Neural progenitor cell (in vitro differentiated cells): ENCODE measurements at regions not wholly inside any gene's neighbourhood (a gene's known extent, or its start where the extent isn't known, plus 50 kb on each side); places are given as distances from the start of the nearest gene placed in this dataset.

ENCODE experiments used
- DNase-seq: peaks from one replicate; pipeline ENCODE4 v3.0.0-alpha.2; 2016; ENCODE audit warnings: low spot score
- H2AFZ ChIP-seq: fragments of 200-600 bp; sonication (generic); replicated peaks from 2 replicates; pipeline ENCODE4 v1.6.1; 2016; ENCODE audit warnings: antibody characterized with exemption
- H3F3A ChIP-seq: fragments of 200-600 bp; sonication (generic); 2 replicates; pipeline ENCODE4 v1.6.1; 2016; ENCODE audit warnings: antibody characterized with exemption, low read depth
- H3K27ac ChIP-seq: fragments of 200-600 bp; sonication (generic); 2 replicates; pipeline ENCODE4 v1.5.1; 2016; ENCODE audit warnings: mild to moderate bottlenecking
- H3K27me3 ChIP-seq: fragments of 200-600 bp; sonication (generic); 2 replicates; pipeline ENCODE4 v1.6.1; 2016; ENCODE audit warnings: mild to moderate bottlenecking, moderate library complexity
- H3K36me3 ChIP-seq: fragments of 200-600 bp; sonication (generic); 2 replicates; pipeline ENCODE4 v1.5.1; 2016
- H3K4me1 ChIP-seq: fragments of 200-600 bp; sonication (generic); 2 replicates; pipeline ENCODE4 v1.6.1; 2016; ENCODE audit warnings: mixed run types
- H3K4me2 ChIP-seq: fragments of 200-600 bp; sonication (generic); 2 replicates; pipeline ENCODE4 v1.6.1; 2016
- H3K4me3 ChIP-seq: fragments of 200-600 bp; sonication (generic); 2 replicates; pipeline ENCODE4 v1.5.1; 2016
- H3K79me2 ChIP-seq: fragments of 200-600 bp; sonication (generic); 2 replicates; pipeline ENCODE4 v1.6.1; 2016; ENCODE audit warnings: low read depth
- H3K9ac ChIP-seq: fragments of 200-600 bp; sonication (generic); 2 replicates; pipeline ENCODE4 v1.6.1; 2016
- H3K9me3 ChIP-seq: fragments of 200-600 bp; sonication (generic); 2 replicates; pipeline ENCODE4 v1.5.1; 2016; ENCODE audit warnings: low read depth
- H4K20me1 ChIP-seq: fragments of 200-600 bp; sonication (generic); 2 replicates; pipeline ENCODE4 v1.6.1; 2016; ENCODE audit warnings: low read depth
- H3K27ac Mint-ChIP-seq: 3 replicates; pipeline ENCODE4 v1.8.0; 2021; ENCODE audit warnings: mixed read lengths
- H3K27me3 Mint-ChIP-seq: 2 replicates; pipeline ENCODE4 v1.8.0; 2022; ENCODE audit warnings: low read depth, mild to moderate bottlenecking, inconsistent platforms, moderate library complexity, mixed read lengths; ENCODE audit not compliant: insufficient read depth
- H3K36me3 Mint-ChIP-seq: 3 replicates; pipeline ENCODE4 v1.8.0; 2021; ENCODE audit warnings: mixed read lengths
- H3K4me1 Mint-ChIP-seq: 3 replicates; pipeline ENCODE4 v1.8.0; 2021; ENCODE audit warnings: mixed read lengths
- H3K4me3 Mint-ChIP-seq: 3 replicates; pipeline ENCODE4 v1.8.0; 2021; ENCODE audit warnings: mild to moderate bottlenecking, moderate library complexity, mixed read lengths
- H3K9me3 Mint-ChIP-seq: 3 replicates; pipeline ENCODE4 v1.8.0; 2020; ENCODE audit warnings: mixed read lengths
- CTCF ChIP-seq: fragments of 200-600 bp; sonication (generic); IDR thresholded peaks from 2 replicates; pipeline ENCODE4 v1.5.1; 2017; ENCODE audit warnings: antibody characterized with exemption, mild to moderate bottlenecking
- EZH2 ChIP-seq: fragments of 200-600 bp; sonication (generic); IDR thresholded peaks from 2 replicates; pipeline ENCODE4 v1.6.1; 2017; ENCODE audit warnings: antibody characterized with exemption, mild to moderate bottlenecking, moderate library complexity
- EZH2phosphoT487 ChIP-seq: fragments of 200-600 bp; sonication (generic); IDR thresholded peaks from 2 replicates; pipeline ENCODE4 v1.6.1; 2017; ENCODE audit warnings: antibody characterized with exemption

GRCh38 chr17:69912805-69913204, 162.2 kb upstream of the KCNJ16 start:
- Histone ChIP-seq H3K4me3 (no peak overlapping the region), H3K4me2 (no peak overlapping the region), H3K36me3 (no peaks in the 10 kb centered on the region), H3K9me3 (no peaks in the 10 kb centered on the region), H3F3A (peaks cover 7% of the 10 kb centered on the region), H3K4me1 (peaks cover 8% of the 10 kb centered on the region), H3K79me2 (no peaks in the 10 kb centered on the region), H4K20me1 (no peaks in the 10 kb centered on the region), H2AFZ (no peak overlapping the region), H3K27me3 (no peaks in the 10 kb centered on the region), H3K9ac (no peak overlapping the region), H3K27ac (no peak overlapping the region)
- no peak for TF ChIP-seq EZH2
- no peak for TF ChIP-seq CTCF
- no peak for TF ChIP-seq EZH2phosphoT487
- Mint-ChIP-seq H3K4me1 (peaks cover 8% of the 10 kb centered on the region), H3K27me3 (peaks cover 2% of the 10 kb centered on the region), H3K27ac (no peak overlapping the region), H3K36me3 (no peaks in the 10 kb centered on the region), H3K4me3 (no peak overlapping the region), H3K9me3 (no peaks in the 10 kb centered on the region)
- DNase-seq: no peak

GRCh38 chr17:69913216-69913615, 161.8 kb upstream of the KCNJ16 start:
- Mint-ChIP-seq H3K36me3 (no peaks in the 10 kb centered on the region), H3K27ac (no peak overlapping the region), H3K9me3 (no peaks in the 10 kb centered on the region), H3K4me1 (peaks cover 8% of the 10 kb centered on the region), H3K27me3 (peaks cover 2% of the 10 kb centered on the region), H3K4me3 (no peak overlapping the region)
- no peak overlapping the region for H2AFZ ChIP-seq
- DNase-seq: no peak
- no peak overlapping the region for H3K4me2 ChIP-seq
- H3K27me3 ChIP-seq: no peaks in the 10 kb centered on the region
- H4K20me1 ChIP-seq: no peaks in the 10 kb centered on the region
- H3K4me1 ChIP-seq: peaks cover 8% of the 10 kb centered on the region
- no peak overlapping the region for H3K4me3 ChIP-seq
- H3K9ac ChIP-seq: no peak overlapping the region
- TF ChIP-seq EZH2 (no peak), EZH2phosphoT487 (no peak), CTCF (no peak)
- no peaks in the 10 kb centered on the region for H3K9me3 ChIP-seq
- H3K79me2 ChIP-seq: no peaks in the 10 kb centered on the region
- no peaks in the 10 kb centered on the region for H3K36me3 ChIP-seq
- H3F3A ChIP-seq: peaks cover 7% of the 10 kb centered on the region
- no peak overlapping the region for H3K27ac ChIP-seq

- no peak for TF ChIP-seq EZH2
- no peak for TF ChIP-seq CTCF
- TF ChIP-seq EZH2phosphoT487: no peak
- Histone ChIP-seq H3K9me3 (no peaks in the 10 kb centered on the region), H3K4me3 (no peak overlapping the region), H3F3A (peaks cover 7% of the 10 kb centered on the region), H4K20me1 (no peaks in the 10 kb centered on the region), H3K27me3 (no peaks in the 10 kb centered on the region), H3K9ac (no peak overlapping the region), H3K27ac (no peak overlapping the region), H3K79me2 (no peaks in the 10 kb centered on the region), H2AFZ (no peak overlapping the region), H3K4me1 (peaks cover 8% of the 10 kb centered on the region), H3K36me3 (no peaks in the 10 kb centered on the region), H3K4me2 (no peak overlapping the region)
- Mint-ChIP-seq H3K4me1 (peaks cover 8% of the 10 kb centered on the region), H3K27ac (no peak overlapping the region), H3K27me3 (peaks cover 2% of the 10 kb centered on the region), H3K36me3 (no peaks in the 10 kb centered on the region), H3K9me3 (no peaks in the 10 kb centered on the region), H3K4me3 (no peak overlapping the region)
- DNase-seq: no peak
Observed at GRCh38 chr17:69913616-69914015, 161.4 kb upstream of the KCNJ16 start.

- Histone ChIP-seq H3F3A (peaks cover 7% of the 10 kb centered on the region), H2AFZ (peak overlapping the region; percentile 81), H3K79me2 (no peaks in the 10 kb centered on the region), H3K4me1 (peaks cover 8% of the 10 kb centered on the region), H3K27me3 (no peaks in the 10 kb centered on the region), H3K4me3 (no peak overlapping the region), H3K4me2 (no peak overlapping the region), H3K36me3 (no peaks in the 10 kb centered on the region), H3K27ac (no peak overlapping the region), H3K9me3 (no peaks in the 10 kb centered on the region), H3K9ac (no peak overlapping the region), H4K20me1 (no peaks in the 10 kb centered on the region)
- TF ChIP-seq CTCF: no peak
- no peak for TF ChIP-seq EZH2
- TF ChIP-seq EZH2phosphoT487: no peak
- no peak overlapping the region for H3K4me3 Mint-ChIP-seq
- no peaks in the 10 kb centered on the region for H3K36me3 Mint-ChIP-seq
- H3K9me3 Mint-ChIP-seq: no peaks in the 10 kb centered on the region
- H3K27ac Mint-ChIP-seq: no peak overlapping the region
- H3K27me3 Mint-ChIP-seq: peaks cover 2% of the 10 kb centered on the region
- peaks cover 3% of the 10 kb centered on the region for H3K4me1 Mint-ChIP-seq
- peak; percentile 33 for DNase-seq
Observed at GRCh38 chr17:69914520-69914919, 160.5 kb upstream of the KCNJ16 start.
